Stimulated activated CD8-positive, alpha-beta memory T cell treated with anti-CD3 and anti-CD28 coated beads, Interleukin-4, amount 100 ng/mL, for 24 hours (primary cell): ENCODE measurements at regions not wholly inside any gene's neighbourhood (a gene's known extent, or its start where the extent isn't known, plus 50 kb on each side); places are given as distances from the start of the nearest gene placed in this dataset.
"Not testable (repeated sequence)": the region's sequence is repeated elsewhere in the genome, so short reads cannot be mapped to it uniquely, and the experiment has no call there.

Experiments
- DNase-seq: peaks from one replicate; pipeline ENCODE4 v3.0.0-alpha.2; 2020; ENCODE audit warnings: low read depth

DNA sequence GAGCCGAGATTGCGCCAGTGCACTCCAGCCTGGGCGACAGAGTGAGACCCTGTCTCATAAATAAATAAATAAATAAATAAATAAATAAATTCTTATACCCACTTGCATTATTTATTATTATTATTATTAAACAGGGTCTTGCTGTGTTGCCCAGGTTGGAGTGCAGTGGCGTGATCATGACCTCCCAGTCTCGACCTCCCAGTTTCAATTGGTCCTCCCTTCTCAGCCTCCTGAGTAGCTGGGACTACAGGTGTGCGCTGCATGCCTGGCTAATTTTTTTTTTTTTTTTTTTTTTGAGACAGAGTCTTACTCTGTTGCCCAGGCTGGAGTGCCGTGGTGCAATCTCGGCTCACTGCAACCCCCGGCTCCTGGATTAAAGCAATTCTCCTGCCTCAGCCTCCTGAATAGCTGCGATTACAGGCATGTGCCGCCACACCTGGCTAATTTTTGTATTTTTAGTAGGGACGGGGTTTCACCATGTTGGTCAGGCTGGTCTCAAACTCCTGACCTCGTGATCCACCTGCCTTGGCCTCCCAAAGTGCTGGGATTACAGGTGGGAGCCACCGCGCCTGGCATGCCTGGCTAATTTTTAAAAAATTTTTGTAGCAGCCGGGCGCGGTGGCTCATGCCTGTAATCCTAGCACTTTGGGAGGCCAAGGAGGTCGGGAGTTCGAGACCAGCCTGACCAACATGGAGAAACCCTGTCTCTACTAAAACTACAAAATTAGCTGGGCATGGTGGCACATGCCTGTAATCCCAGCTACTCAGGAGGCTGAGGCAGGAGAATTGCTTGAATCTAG, 150.2 kb downstream of the SEC14L1 start:
- not testable (repeated sequence) for DNase-seq

DNA sequence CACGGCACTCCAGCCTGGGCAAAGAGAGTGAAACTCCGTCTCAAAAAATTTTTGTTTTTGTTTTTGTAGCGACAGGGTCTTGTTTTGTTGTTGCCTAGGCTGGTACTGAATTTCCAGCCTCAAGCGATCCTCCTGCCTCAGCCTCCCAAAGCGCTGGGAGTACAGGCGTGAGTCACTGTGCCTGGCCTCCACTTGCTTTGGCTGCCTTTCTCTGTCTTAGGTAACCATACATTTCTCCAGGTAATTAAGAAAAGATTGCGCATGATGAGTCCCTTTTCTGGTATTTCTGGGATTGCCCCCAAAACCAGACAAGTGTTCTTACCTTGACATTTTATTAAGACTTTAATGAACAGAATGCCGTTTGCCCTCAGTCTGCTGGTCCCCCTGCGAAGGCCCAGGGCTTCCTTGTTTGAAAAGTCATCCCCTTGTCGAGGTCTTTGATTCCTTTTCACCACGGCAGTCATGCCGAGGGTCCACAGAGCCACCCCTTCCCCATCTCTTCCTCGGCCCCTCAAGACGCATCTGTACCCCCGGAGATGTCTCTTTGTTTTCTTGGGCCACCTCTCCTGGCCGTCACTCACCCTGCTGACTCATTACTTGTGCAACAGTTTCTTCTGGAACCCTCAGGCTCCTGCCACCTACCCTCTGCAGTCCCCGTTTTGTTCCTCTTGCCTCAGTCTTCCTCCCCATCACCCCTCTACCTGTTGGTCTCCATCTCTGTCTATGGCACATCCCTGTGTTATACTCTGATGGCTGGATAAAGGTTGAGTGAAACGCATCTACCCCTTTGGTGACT, 151.0 kb downstream of the SEC14L1 start:
- DNase-seq = no peak

DNA sequence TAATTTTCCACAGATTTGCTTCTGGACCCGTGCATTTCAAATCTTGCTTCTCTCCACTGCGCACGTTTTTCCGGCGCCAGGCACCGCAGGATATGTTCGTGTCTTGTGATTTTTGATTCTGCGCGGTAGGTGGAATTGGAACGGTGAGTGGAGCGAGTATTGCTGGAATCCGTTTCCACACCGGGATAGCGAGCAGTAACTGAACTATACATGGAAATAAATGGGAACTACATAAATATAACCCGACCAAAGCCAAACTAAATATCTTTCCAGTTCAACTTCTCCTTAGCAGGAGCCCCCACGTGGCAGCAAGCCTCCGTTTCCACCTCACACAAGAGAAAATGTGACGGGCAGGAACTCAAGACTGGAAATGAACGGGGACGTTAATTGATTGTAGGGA, 154.0 kb downstream of the SEC14L1 start:
- no peak for DNase-seq

DNA sequence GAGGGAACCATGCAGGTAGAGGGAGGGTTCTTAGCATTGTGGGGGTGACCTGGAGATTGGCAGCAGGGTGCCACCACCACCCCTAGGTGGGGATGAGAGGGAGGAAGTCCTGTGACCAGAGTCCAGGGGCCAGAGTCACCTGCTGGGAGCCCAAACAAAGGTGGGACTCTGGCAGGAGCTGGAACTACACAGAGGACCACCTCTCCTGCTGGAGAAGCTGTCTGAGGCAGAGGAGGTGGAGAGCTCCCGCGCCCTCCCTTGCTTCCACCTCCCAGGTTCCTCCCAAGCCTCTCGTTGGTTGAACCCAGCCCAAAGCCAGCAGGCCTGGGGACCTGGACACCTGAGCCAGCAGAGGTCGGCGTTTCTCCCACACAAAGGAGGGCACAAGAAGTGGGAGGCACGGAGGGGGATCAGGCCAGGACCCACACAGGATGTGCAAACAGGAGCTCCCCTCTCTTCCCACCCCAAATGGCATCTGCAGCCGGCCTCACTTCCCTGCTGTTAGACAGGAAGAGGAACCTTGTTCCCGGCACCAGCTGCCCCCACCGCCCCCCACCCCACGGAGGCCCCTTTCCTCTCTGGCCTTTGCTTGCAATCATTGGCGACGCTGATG, 154.6 kb downstream of the SEC14L1 start:
- no peak for DNase-seq

DNA sequence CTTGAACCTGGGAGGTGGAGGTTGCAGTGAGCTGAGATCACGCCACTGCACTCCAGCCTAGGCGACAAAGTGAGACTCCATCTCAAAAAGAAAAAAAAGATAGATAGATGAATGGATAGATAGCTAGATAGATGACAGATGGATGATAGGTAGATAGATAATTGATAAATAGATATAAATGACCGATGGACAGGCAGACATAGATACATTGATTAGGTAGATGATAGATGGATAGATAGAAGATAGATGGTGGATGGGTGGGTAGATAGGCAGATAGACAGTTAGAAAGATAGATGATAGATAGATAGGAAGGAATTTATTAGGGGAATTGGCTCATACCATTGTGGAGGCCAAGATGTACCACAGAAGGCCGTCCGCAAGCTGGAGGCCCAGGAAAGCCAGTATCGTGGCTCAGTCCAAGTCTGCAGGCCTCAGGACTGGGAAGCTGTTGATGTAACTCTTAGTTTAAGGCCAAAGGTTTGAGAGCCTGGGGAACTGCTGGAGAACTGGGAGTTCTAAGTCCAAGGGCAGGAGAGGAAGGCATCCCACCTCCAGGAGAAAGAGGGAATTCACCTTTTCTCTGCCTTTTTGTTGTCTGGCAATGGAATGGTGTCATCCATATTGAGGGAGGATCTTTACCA, 156.1 kb downstream of the SEC14L1 start:
- DNase-seq = no peak

DNA sequence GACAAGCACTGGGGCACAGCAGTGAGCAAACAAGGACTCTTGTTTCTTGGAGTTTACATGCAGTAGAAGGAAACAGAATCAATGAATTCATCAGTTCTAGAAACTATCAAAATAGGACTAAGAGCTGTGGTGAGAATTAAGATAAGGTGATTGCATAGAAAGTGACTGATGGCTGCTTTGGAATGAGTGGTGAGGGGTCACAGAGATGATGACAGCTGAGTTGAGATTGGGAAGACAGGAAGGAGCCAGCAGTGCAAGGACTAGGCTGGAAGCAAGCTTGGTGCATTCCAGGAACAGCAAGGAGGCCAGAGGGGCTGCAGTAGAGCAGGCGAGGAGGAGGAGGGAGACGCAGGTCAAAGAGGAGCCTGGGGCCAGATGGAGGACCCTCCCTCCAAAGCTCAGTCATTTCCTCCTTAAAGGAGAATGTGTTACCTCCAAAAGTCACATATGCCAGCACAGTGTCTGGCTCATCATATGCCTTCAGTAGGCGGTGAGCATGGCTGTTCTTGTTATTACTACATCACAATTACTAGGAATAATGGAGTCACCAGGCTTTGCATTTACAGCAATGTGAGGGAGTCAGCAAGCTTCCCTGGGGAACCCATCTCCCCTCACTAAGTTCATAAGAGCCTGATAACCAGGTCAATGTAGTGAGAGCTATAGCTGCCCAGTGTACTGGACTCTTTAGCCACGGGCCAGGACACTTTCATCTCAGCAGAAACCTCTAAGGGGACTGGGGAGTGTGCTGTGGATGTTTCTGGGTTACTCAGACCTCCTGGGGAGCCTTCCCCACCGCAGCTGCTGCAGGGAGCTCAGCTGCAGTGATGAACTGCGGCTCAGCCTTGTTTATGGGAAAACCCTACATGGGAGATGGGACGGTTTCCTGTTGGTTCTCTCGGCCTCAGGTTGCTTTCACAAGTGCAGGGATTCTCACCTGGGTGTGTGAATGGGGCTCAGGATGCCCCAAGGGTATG, 157.2 kb downstream of the SEC14L1 start:
- DNase-seq = no peak

DNA sequence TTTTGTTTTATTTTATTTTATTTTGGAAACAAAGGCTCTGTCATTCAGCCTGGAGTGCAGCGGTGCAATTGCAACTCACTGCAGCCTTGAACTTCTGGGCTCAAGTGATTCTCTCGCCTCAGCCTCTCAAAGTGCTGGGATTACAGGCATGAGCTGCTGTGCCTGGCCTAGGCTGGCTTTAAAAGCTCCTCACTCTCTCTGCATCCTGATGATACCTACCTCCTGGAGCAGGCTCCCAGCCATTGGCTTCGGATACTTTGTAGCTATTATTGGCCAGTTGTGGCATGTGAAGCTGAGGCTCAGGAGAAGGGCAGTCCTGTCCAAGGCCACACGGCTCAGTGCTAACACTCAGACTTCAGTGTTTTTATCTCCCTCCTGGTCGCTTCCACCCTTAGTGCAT, 158.0 kb downstream of the SEC14L1 start:
- DNase-seq = no peak

DNA sequence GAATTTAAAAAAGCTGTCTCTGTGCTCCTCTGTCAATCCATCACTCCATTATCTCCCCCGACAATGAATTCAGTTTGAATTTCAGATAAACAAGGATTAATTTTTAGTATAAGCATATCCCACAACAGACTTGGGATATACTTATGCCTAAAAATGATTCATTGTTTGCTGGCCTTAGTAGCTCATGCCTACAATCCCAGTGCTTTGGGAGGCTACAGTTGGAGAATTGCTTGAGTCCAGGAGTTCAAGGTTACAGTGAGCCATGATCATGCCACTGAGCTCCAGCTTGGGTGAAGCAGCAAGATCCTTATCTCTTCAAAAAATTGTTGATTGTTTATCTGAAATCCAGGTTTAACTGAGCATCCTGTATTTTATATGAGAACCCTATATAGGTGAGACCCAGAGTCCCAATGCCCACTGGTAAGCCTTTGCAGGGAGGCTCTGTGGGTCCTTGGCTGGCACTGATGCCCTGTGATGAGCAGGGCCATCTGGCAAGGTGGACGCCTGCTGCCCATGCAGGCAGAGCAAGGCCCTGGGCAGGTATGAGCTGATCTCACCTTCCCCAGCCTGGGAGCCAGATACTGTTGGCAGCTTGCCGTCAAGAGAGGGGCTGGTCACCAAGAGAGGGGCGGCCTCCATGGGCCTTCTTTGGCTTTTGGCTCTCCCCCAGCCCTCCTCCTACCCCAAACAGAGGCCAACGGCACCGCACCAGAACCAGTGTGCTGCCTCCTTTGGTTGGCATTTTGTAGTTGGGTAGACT, 158.7 kb downstream of the SEC14L1 start:
- DNase-seq = no peak

DNA sequence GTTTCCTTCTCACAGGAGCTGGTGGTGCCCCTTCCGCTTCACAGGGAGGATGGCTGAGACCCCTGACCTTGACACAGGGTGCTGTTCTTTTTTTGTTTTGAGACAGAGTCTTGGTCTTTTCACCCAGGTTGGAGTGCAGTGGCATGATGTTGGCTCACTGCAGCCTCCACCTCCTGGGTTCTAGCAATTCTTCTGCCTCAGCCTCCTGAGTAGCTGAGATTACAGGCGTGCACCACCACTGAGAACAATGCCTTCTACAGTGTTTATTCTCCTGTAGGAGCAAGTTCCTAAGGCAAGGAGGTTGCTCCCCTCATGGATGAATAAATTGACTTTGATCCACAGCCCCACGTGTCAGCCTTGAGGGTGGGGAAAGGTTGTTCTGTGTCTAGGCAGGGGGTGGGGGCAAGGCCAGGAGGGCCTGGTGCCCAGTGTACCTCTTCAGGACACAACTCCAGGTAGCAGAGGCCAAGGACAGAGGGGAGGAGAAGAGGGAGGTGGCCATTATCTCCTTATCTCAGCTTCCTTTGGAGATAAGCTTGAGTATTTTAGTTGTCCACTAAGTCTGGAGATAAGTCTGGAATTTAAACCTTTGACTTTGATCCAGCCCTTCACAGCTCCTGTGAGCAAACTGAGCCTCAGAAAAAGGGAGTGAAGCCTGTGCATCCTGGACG, 159.4 kb downstream of the SEC14L1 start:
- no peak for DNase-seq

DNA sequence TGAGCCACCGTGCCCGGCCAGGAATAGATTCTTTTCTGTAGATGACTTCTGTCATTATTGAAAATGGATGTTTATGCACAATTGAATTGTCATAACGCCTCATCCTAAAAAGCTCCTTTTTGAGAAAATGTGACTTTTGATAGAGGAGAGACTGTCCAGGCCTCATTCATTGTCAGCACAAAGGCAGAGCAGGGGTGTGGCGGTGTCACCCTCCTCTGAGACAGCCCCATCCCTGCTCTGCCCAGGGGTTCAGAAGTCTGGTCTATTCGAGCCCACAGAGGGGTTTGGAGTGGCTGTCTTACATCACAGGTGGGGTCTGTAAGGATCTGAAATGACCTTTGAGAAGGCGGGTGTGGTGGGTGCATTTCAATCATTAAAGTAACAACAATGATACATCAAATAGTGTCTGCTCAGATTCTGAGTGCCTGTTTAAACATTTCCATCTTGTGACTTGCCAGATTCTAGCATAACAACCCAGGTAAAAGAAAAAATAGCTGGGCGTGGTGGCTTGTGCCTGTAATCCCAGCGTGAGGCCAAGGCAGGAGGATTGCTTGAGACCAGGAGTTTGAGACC, 161.0 kb downstream of the SEC14L1 start:
- DNase-seq = no peak

DNA sequence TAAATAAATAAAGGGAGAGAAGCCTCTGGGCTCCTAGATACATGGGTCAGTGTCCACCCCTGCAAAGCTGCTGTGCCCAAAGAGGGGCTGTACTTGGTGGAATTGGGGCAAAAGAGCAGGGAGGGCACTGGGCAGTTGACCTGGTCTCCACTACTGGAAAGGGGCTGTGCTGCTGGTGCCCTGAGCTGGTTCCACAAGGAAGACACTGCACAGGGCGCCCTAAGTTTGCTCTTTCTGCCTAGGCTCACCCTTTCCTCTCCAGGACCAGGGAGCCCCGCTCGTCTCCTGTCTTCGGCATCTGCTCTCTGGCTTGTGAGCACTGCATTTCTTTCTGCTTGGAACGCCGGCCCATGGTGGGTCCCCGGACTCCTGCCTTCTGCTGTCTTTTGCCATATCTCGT, 161.9 kb downstream of the SEC14L1 start:
- no peak for DNase-seq

DNA sequence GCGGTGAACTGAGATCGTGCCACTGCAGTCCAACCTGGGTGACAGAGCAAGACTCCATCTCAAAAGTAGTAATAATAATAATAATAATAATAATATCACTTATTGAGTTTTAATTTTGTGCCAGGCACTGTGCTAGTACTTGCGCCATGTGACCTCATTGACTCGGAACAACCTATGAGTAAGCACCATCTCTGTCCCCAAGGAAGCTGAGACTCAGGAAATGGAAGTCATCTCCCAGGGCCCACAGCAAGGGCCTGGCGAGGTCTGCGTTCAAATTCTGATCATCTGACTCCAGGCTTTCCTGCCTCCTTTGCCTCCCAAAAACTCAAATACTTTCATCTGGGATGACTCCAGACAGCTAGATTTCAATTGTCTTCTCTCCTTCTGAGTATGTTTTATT, 162.9 kb downstream of the SEC14L1 start:
- no peak for DNase-seq

DNA sequence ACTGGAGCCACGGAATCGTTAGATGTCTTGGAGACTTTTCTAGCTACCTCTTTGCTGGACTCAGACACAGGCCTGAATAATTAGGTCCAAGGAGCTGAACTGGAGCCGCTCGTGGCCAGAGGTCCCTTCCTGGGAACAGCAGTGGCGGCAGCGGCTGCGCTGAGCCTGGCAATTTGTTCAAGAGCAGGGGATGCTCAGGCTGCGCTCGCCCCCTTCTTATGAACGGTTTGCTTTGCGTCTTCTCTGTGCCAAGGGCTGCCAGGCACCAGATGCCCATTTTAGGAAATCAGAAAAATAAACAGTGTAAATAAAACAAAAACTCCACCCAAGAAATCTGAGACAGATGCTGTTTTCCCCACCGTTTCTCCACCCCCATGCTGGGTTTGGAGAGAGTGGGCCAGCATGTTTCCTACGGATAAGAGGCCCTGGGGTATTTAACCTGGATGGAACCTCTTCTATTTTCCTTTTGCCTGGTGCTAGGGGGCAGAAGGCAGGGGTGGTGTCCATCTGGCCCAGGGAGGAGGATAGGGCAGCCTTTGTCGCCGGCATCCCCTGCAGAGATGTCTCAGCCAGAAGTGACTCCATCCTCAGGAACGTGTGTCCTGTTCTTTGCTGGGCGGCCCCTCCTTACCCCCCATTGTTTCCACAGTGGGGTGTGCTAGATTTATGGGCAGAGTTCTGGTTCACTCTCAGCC, 163.4 kb downstream of the SEC14L1 start:
- DNase-seq = no peak

DNA sequence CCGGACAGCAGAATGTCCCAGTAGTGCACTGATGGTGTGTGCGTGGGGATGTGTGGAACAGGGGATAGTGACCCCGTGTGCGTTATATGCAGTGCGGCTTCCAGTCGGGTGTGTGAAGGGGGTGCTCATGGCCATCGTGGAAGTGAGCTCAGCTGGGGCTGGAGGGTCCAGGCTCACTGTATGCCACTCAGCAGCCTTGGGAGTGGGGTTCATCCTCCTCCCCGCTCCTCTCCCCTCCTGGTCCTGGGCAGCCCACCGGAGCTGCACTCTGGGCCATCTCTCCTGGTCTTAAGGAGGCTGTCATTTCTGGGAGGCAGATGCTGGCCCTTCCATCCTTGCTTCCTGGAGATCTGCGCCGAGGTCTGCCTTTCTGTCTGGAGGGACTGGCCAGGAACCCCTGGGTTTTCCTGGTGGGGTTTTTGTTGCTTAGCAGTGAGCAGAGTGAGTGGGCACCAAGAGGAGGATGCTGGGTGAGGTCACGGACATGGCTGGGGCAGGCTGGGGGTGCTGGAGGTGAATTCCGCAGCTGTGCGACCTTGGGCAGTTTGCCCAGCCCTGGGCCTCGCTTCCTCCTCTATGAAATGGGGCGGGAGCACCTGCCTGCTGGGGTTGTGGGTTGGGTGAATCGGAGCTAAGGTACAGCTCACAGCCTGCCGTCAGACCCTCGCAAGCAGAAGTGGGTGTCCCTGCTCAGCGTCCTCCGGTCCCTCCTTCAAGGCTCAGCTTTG, 164.1 kb downstream of the SEC14L1 start:
- DNase-seq = no peak

DNA sequence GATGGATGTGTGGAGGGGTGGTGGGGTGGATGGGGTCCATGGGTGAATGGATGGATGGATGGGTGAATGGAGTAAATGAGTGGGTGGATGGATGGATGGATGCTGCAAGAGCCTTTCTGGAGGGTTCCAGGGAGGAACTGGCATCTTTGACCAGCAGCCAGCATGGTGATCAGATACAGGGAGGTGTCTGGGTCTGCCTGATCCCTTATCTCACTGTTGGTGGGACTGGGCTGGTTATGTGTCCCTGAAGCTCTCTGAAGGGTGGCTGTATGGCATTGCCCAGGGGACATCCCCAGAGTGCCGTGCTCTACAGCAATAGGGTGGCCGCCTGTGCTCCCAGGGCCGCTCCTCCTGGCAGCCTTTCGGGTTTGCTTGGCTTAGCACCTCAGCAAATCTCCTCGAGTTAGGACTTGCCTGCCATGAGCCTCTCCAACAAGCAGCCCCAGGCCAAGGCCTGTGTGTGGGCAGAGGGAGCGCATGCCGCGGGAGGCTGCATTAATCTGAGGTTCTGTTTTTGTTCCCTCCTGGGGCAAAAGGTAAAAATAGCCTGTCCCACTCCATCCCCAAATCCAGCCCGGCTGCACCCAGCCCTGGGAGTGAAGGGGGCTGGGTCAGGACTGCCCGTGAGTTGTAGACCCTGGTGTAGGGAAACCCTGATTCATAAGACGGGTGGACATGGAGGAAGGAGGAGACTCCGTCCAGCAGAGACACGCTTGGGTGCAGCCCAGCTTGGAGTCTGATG, 165.4 kb downstream of the SEC14L1 start:
- no peak for DNase-seq

DNA sequence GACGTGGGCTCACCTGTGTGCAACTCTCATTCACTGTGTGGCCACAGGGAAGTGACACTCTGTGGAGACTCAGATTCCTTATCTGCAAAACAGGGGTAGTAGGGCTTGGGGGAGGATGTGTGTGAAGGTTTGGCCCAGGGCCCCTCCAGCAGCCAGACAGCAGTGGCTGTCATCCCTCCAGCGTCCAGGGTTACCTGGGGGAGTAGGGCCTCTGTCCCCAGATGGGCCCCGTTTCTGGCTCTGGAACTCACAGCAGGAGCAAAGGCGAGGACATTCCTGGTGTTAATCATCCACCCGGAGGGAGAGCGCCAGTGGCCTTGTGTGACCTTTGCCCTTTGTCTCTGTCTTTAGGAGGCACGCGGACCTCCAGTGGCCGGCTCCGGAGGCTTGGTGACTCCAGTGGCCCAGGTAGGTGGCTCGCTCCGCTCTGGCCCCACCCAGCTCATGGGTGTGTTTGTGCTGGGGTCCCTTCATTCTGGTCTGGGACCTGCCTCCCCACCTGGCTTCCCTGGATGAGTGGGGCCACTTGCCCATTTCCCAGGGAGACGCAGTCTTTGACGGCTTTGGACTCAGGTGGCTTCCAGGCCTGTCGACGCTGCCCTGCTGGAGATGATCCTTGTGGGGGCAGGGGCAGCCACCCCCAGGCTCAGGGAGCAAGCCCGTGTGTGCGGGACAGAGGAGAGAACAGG, 166.2 kb downstream of the SEC14L1 start:
- no peak for DNase-seq
